Hippocampal formation (tissue), 2 donors: ENCODE measurements at regions not wholly inside any gene's neighbourhood (a gene's known extent, or its start where the extent isn't known, plus 50 kb on each side); places are given as distances from the start of the nearest gene placed in this dataset.

Experiments used
- DNase-seq, 2 donors: peaks; one replicate each; lab custom pipeline; 2025; lab: John Stamatoyannopoulos, UW

- no peak for DNase-seq
These were observed 118.9 kb upstream of the NXT1 start for GRCh38 chr20:23231561-23232218.

GRCh38 chr20:23230766-23231385, 119.7 kb upstream of the NXT1 start:
- DNase-seq = no peak

GRCh38 chr20:23229989-23230388, 120.6 kb upstream of the NXT1 start:
- DNase-seq = no peak

- DNase-seq = no peak
These were observed 121.7 kb upstream of the NXT1 start for GRCh38 chr20:23228912-23229311.

GRCh38 chr20:23227976-23228375, 122.6 kb upstream of the NXT1 start:
- no peak for DNase-seq

GRCh38 chr20:23227274-23227673, 123.3 kb upstream of the NXT1 start:
- DNase-seq = no peak

- DNase-seq = no peak
These were observed 123.9 kb upstream of the NXT1 start for GRCh38 chr20:23226612-23227265.

GRCh38 chr20:23225407-23226060, 125.1 kb upstream of the NXT1 start:
- DNase-seq = peak in 1 of 2 donors; percentile 13

- DNase-seq = no peak
These were observed 125.8 kb upstream of the NXT1 start for GRCh38 chr20:23224806-23225205.

- DNase-seq = no peak
These were observed 126.5 kb upstream of the NXT1 start for GRCh38 chr20:23223908-23224580.

- DNase-seq = no peak
These were observed 127.9 kb upstream of the NXT1 start for GRCh38 chr20:23222531-23223200.

GRCh38 chr20:23217023-23217422, 130.9 kb upstream of the CD93 start:
- no peak for DNase-seq

GRCh38 chr20:23215344-23215995, 129.3 kb upstream of the CD93 start:
- DNase-seq = no peak

- no peak for DNase-seq
These were observed 128.8 kb upstream of the CD93 start for GRCh38 chr20:23214903-23215302.

- no peak for DNase-seq
These were observed 126.4 kb upstream of the CD93 start for GRCh38 chr20:23212464-23212995.

- no peak for DNase-seq
These were observed 125.9 kb upstream of the CD93 start for GRCh38 chr20:23212011-23212410.

GRCh38 chr20:23211164-23211563, 125.0 kb upstream of the CD93 start:
- no peak for DNase-seq

GRCh38 chr20:23207826-23208540, 121.9 kb upstream of the CD93 start:
- no peak for DNase-seq

- DNase-seq = no peak
These were observed 120.9 kb upstream of the CD93 start for GRCh38 chr20:23206995-23207394.

GRCh38 chr20:23206061-23206460, 119.9 kb upstream of the CD93 start:
- no peak for DNase-seq
